Activated CD4-positive, alpha-beta T cell treated with anti-CD3 and anti-CD28 coated beads, Interleukin-2, amount 10 ng/mL, durations not matched to agents 24 days and 14 days (primary cell): ENCODE measurements at regions not wholly inside any gene's neighbourhood (a gene's known extent, or its start where the extent isn't known, plus 50 kb on each side); places are given as distances from the start of the nearest gene placed in this dataset.
"Not testable (repeated sequence)": the region's sequence is repeated elsewhere in the genome, so short reads cannot be mapped to it uniquely, and the experiment has no call there.

Experiments used
- DNase-seq: peaks from one replicate; pipeline ENCODE4 v3.0.0; 2022
- H3K27ac Mint-ChIP-seq: one replicate; pipeline ENCODE4 v1.8.0; 2022; ENCODE audit warnings: mild to moderate bottlenecking, mixed read lengths
- H3K27me3 Mint-ChIP-seq: one replicate; pipeline ENCODE4 v1.8.0; 2022; ENCODE audit warnings: mixed read lengths
- H3K36me3 Mint-ChIP-seq: one replicate; pipeline ENCODE4 v1.8.0; 2022; ENCODE audit warnings: low read depth, mild to moderate bottlenecking, mixed read lengths
- H3K4me1 Mint-ChIP-seq: one replicate; pipeline ENCODE4 v1.8.0; 2021; ENCODE audit warnings: mixed read lengths
- H3K4me3 Mint-ChIP-seq: one replicate; pipeline ENCODE4 v1.8.0; 2022; ENCODE audit warnings: mild to moderate bottlenecking, moderate library complexity, mixed read lengths
- H3K9me3 Mint-ChIP-seq: one replicate; pipeline ENCODE4 v1.8.0; 2021; ENCODE audit warnings: mixed read lengths
- intact Hi-C: fragments of 100-400 bp; cut with micrococcal nuclease; formaldehyde crosslinking; loops from one replicate; pipeline ENCODE4 v1.15.1; 2023

DNA sequence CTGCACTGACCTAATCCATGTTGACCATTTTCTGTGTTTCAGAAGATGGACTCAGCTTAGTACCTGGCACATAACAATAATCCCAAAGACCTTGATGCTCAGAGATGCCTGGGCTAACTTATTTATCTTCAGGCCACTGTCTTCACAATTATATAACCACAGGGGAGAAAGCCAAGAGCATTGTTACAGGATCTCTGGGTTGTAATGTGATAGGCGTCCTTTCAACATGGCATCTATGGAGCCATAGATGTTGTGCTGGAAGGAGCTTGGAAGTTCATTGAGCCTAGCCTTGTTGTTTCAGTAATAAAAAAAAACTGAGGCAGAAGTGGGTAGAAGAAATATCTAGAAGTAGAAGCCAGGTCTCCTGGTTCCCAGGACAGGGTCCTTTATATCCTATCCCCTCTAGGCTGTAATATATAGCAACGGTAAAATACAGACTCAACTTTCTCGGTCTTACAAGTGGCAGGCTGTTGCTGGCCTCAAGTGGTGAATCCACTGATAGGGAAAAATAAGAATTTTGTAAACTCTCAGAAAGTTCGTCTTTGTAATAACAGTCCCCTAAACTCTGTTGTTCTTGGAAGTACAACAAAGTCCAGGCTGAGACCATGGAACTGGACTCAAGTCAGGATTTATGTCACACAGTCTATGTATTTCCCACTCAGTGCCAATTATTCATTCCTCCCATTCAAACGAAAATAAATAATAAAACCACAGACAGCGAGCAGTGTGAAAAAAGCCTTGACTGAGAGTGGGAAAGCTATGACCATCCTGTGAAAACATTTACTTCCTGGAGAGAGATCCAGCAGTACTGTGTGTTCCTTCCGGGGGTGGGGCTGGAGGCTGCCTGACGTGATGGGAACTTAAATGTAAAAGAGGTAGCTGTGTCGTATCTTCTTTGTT is 277.6 kb downstream of the REEP3 start:
- intact Hi-C loops = no loop called here
- peaks cover 2% of the 10 kb centered on the region for H3K27me3 Mint-ChIP-seq
- H3K4me3 Mint-ChIP-seq = no peak overlapping the region
- peaks cover 3% of the 10 kb centered on the region for H3K4me1 Mint-ChIP-seq
- H3K27ac Mint-ChIP-seq = no peak overlapping the region
- no peaks in the 10 kb centered on the region for H3K36me3 Mint-ChIP-seq
- no peak for DNase-seq
- no peaks in the 10 kb centered on the region for H3K9me3 Mint-ChIP-seq

DNA sequence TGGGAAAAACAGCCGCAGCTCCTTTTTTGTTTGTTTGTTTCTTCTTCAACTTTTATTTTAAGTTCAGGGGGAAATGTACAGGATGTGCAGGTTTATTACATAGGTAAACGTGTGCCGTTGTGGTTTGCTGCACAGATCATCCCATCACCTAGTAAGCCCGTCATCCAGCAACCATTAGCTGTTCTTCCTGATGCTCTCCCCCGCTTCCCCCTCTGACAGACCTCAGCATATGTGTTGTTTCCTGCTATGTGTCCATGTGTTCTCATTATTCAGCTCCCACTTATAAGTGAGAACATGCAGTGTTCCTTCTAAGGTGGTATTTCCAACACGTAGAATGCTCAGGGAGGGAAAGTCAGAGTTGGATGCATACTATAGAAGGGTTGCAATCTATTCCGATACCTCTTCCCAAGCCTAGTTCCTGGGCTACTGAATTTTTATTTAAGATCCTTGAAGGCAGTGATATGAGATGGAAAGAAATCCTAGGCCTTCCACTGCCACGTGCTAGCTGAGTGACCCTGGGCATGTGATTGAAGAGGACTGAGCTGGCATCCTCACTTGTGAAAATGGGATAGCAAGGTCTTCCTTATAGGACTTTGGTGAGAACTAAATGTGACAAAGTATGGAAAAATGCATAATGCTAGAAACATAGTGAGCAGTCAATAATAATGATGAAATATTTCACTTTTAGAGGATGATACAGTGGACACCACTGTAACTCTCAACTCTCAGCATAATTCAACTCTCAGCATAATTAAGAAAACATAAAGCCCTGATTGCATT is 278.5 kb downstream of the REEP3 start:
- H3K9me3 Mint-ChIP-seq = no peaks in the 10 kb centered on the region
- DNase-seq = no peak
- intact Hi-C loops = no loop called here
- H3K4me3 Mint-ChIP-seq = no peak overlapping the region
- no peaks in the 10 kb centered on the region for H3K36me3 Mint-ChIP-seq
- peaks cover 2% of the 10 kb centered on the region for H3K27me3 Mint-ChIP-seq
- H3K27ac Mint-ChIP-seq = no peak overlapping the region
- peaks cover 3% of the 10 kb centered on the region for H3K4me1 Mint-ChIP-seq

DNA sequence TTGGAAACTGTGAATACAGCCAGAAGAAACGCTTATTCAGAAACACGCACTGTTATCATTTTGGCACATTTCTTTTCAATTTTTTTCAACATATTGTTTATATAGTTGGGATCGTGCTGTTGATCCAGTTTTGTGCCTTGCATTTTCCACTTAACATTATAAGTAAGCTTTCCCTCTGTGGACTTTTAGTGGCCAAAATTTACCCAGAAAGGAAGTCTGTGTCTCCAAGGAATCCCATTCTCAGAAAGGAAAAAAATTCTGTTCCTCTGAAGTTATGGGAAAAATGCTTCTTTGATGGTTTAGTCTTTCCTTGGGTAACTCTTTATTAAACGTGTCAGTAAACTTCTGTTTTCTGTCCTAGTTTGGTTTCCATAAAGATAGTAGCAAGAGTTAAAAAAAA is 280.0 kb downstream of the REEP3 start:
- DNase-seq = no peak
- Mint-ChIP-seq H3K27me3 (peaks cover 2% of the 10 kb centered on the region), H3K4me1 (peaks cover 3% of the 10 kb centered on the region), H3K9me3 (no peaks in the 10 kb centered on the region), H3K27ac (no peak overlapping the region), H3K4me3 (no peak overlapping the region), H3K36me3 (no peaks in the 10 kb centered on the region)
- intact Hi-C loops = no loop called here

DNA sequence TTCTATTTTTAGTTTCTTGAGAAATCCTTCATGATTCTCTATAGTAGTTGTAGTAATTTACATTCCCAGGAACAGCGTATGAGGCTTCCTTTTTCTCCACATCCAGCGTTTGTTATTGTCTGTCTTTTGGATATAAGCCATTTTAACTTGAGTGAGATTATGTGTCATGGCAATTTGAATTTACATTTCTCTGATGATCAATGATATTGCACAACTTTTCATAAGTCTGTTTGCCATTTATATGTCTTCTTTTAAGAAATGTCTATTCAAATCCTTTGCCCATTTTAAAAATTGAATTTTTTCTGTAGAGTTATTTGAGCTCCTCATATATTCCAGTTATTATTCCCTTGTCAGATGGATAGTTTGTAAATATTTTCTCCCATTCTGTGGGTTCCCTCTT is 285.1 kb downstream of the REEP3 start:
- H3K27me3 Mint-ChIP-seq = no peaks in the 10 kb centered on the region
- DNase-seq = no peak
- intact Hi-C loops = no loop called here
- no peaks in the 10 kb centered on the region for H3K9me3 Mint-ChIP-seq
- H3K4me3 Mint-ChIP-seq = no peak overlapping the region
- no peaks in the 10 kb centered on the region for H3K4me1 Mint-ChIP-seq
- no peak overlapping the region for H3K27ac Mint-ChIP-seq
- H3K36me3 Mint-ChIP-seq = no peaks in the 10 kb centered on the region

GRCh38 chr10:63812501-63812900 is 291.3 kb downstream of the REEP3 start:
- peaks cover 7% of the 10 kb centered on the region for H3K9me3 Mint-ChIP-seq

DNA sequence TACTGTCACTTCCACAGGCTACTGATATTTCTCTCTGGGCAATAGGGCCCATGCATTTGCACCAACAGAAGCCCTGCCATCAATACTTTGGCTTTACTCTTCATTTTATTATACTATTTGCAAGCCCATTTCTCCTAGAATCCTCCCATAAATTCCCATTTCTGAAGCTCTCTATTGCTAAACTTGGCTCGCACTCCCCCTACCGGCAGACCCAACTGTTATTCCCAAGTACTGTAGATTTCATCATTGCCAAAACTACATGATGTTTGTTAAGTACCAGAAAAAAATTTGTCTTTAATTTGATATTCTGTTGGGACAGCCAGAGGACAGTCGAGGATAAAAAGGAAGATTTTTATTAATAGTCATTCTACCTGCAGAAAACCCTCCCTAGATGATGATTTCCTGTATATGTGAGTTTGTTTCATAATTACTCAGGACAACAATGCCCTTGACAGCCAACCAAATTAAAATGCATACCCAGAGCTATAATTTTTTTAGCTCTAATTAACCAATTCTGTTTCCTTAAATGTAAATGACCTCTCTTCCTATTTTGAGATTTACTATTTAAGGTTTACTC is 298.6 kb downstream of the REEP3 start:
- intact Hi-C loops = loop anchor here (10.0 kb wide), 1 partner anchor 655 kb away; no protein-coding TSS in a partner anchor
- Mint-ChIP-seq H3K27ac (no peak overlapping the region), H3K9me3 (no peaks in the 10 kb centered on the region), H3K36me3 (no peaks in the 10 kb centered on the region), H3K4me3 (no peak overlapping the region), H3K27me3 (peaks cover 6% of the 10 kb centered on the region), H3K4me1 (no peaks in the 10 kb centered on the region)
- DNase-seq = peak; percentile 60

More at GRCh38 chr10:63812501-63812900, 291.3 kb downstream of the REEP3 start:
- Mint-ChIP-seq H3K4me1 (no peaks in the 10 kb centered on the region), H3K27me3 (no peaks in the 10 kb centered on the region), H3K27ac (no peak overlapping the region), H3K36me3 (no peaks in the 10 kb centered on the region), H3K4me3 (no peak overlapping the region)
- intact Hi-C loops = no loop called here
- DNase-seq = no peak

DNA sequence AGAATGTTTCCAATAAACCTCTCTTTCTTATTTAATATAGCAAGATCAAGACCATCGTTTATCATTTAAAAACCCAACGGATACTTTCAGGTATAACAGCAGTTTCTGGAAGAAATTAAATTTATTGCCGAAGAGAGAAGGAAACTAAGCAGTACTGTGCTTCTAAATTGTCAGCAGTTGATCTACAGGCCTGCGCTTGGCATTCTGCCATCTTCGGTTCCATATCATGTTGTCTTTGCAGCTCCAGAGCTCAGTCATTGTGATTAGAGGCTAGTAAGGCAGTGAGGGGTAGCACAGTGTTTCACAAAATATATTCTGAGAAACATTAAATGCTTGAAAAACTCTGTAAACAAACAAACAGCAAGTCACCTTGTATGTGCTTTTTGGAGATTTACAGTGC is 301.3 kb downstream of the REEP3 start:
- H3K27me3 Mint-ChIP-seq = peaks cover 6% of the 10 kb centered on the region
- no peaks in the 10 kb centered on the region for H3K9me3 Mint-ChIP-seq
- H3K4me3 Mint-ChIP-seq = no peak overlapping the region
- H3K4me1 Mint-ChIP-seq = no peaks in the 10 kb centered on the region
- intact Hi-C loops = loop anchor here (10.0 kb wide), 1 partner anchor 658 kb away; no protein-coding TSS in a partner anchor
- no peak overlapping the region for H3K27ac Mint-ChIP-seq
- H3K36me3 Mint-ChIP-seq = no peaks in the 10 kb centered on the region
- no peak for DNase-seq

GRCh38 chr10:63825111-63825510 is 303.9 kb downstream of the REEP3 start:
- Mint-ChIP-seq H3K4me3 (no peak overlapping the region), H3K4me1 (no peaks in the 10 kb centered on the region), H3K9me3 (no peaks in the 10 kb centered on the region), H3K27ac (no peak overlapping the region), H3K27me3 (peaks cover 3% of the 10 kb centered on the region), H3K36me3 (no peaks in the 10 kb centered on the region)
- no peak for DNase-seq
- intact Hi-C loops = loop anchor here (10.0 kb wide), 1 partner anchor 660 kb away; no protein-coding TSS in a partner anchor

DNA sequence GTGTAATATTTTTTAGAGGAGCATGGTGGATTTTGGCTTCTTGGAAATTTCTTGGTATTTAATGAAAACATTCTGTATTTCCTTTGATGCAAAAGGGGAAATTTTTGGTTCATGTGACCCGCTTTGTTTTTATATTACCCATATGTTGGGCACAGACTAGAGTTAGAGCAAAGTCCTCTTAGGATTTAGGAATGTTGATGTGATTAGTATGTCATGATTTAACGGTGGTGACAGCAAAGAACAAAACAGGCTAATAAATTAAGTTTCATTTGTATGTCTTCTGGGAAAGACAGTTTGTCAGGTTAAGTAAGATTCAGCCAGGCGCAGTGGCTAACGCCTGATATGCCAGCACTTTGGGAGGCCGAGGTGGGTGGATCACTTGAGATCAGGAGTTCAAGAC is 304.6 kb downstream of the REEP3 start:
- Mint-ChIP-seq H3K4me3 (no peak overlapping the region), H3K9me3 (no peaks in the 10 kb centered on the region), H3K27me3 (peaks cover 1% of the 10 kb centered on the region), H3K36me3 (no peaks in the 10 kb centered on the region), H3K27ac (no peak overlapping the region), H3K4me1 (no peaks in the 10 kb centered on the region)
- DNase-seq = no peak
- intact Hi-C loops = loop anchor here (10.0 kb wide), 1 partner anchor 661 kb away; no protein-coding TSS in a partner anchor

DNA sequence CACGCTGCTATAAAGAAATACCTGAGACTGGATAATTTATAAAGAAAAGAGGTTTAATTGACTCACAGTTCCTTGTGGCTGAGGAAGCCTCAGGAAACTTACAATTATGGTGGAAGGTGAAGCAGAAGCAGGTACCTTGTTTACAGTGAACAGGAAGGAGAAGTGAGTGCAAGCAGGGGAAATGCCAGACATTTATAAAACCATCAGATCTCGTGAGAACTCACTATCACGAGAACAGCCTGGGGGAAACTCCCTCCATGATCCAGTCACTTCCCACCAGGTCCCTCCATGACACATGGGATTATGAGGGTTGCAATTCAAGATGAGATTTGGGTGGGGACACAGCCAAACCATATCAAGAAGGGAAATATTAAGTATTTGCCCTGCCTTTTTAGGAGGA is 305.8 kb downstream of the REEP3 start:
- H3K9me3 Mint-ChIP-seq, H3K4me1 Mint-ChIP-seq, H3K36me3 Mint-ChIP-seq, H3K4me3 Mint-ChIP-seq, DNase-seq, H3K27ac Mint-ChIP-seq, H3K27me3 Mint-ChIP-seq: not testable (repeated sequence)
- intact Hi-C loops = loop anchor here (10.0 kb wide), 1 partner anchor 662 kb away; no protein-coding TSS in a partner anchor

DNA sequence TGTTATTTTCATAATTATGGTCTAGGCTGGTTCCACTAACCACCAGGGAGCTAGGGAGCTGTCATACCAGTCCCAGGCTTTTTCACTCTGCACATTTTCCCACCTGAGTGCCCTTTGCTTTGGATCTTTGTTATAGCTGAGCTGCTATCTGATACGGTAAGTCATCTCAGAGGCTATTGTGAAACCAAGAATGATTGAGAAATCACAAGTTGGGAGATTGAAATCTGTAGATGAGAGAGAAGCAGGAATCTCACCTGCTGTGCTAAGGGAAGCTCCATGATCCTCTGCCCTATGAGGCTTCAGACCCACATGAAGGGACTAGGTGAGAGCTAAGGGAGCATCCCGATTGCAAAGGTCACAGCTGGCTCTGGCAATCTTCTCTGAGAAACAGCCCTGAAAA is 307.8 kb downstream of the REEP3 start:
- Mint-ChIP-seq H3K27me3 (peaks cover 1% of the 10 kb centered on the region), H3K4me1 (no peaks in the 10 kb centered on the region), H3K9me3 (no peaks in the 10 kb centered on the region), H3K27ac (no peak overlapping the region), H3K36me3 (no peaks in the 10 kb centered on the region), H3K4me3 (no peak overlapping the region)
- DNase-seq = no peak
- intact Hi-C loops = loop anchor here (10.0 kb wide), 1 partner anchor 664 kb away; no protein-coding TSS in a partner anchor

GRCh38 chr10:63829573-63830149 is 308.5 kb downstream of the REEP3 start:
- DNase-seq = no peak
- Mint-ChIP-seq H3K4me3 (no peak overlapping the region), H3K27ac (no peak overlapping the region), H3K27me3 (peaks cover 1% of the 10 kb centered on the region), H3K36me3 (no peaks in the 10 kb centered on the region), H3K9me3 (no peaks in the 10 kb centered on the region), H3K4me1 (no peaks in the 10 kb centered on the region)
- intact Hi-C loops = loop anchor here (10.0 kb wide), 1 partner anchor 665 kb away; no protein-coding TSS in a partner anchor

DNA sequence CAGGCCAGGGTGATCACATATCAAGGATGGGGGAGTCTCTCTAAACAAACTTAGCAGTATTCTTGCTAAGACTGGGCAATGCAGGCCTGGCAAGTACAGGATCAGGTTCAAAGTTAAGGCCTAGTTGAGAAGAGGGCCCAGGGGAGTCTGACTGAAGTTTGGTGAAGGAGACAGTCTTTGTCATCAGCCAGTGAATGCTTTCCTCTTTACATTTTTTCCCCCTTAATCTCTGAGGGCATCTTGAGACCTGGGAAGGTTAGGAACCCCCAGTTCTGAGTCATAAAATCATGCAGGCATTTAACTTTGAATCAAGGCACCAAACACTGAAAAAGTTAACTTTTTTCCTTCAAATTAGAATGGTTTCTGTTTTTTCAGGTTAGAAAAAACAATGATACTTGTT is 311.5 kb downstream of the REEP3 start:
- no peaks in the 10 kb centered on the region for H3K9me3 Mint-ChIP-seq
- no peak overlapping the region for H3K4me3 Mint-ChIP-seq
- H3K36me3 Mint-ChIP-seq = no peaks in the 10 kb centered on the region
- intact Hi-C loops = no loop called here
- H3K4me1 Mint-ChIP-seq = no peaks in the 10 kb centered on the region
- H3K27ac Mint-ChIP-seq = no peak overlapping the region
- peaks cover 3% of the 10 kb centered on the region for H3K27me3 Mint-ChIP-seq
- DNase-seq = no peak
